Limb (tissue), 2 donors: ENCODE measurements at regions not wholly inside any gene's neighbourhood (a gene's known extent, or its start where the extent isn't known, plus 50 kb on each side); places are given as distances from the start of the nearest gene placed in this dataset.

ENCODE experiments used
- DNase-seq, 2 donors: peaks; one replicate each; pipeline ENCODE4 v3.0.0-alpha.2; 2016; ENCODE audit errors: extremely low spot score in 2 of 2

- no peak for DNase-seq
Observed at GRCh38 chr5:26828294-26828693, 210.1 kb downstream of the CDH9 start.

GRCh38 chr5:26813235-26813634, 225.2 kb downstream of the CDH9 start:
- DNase-seq = no peak

- DNase-seq = no peak
Observed at GRCh38 chr5:26812714-26813113, 225.7 kb downstream of the CDH9 start.

- DNase-seq = no peak
Observed at GRCh38 chr5:26807231-26808199, 230.9 kb downstream of the CDH9 start.

- DNase-seq = no peak
Observed at GRCh38 chr5:26805076-26805475, 233.3 kb downstream of the CDH9 start.

GRCh38 chr5:26802944-26803343, 235.4 kb downstream of the CDH9 start:
- no peak for DNase-seq

GRCh38 chr5:26791433-26791832, 247.0 kb downstream of the CDH9 start:
- no peak for DNase-seq

GRCh38 chr5:26791021-26791420, 247.4 kb downstream of the CDH9 start:
- DNase-seq = no peak

- no peak for DNase-seq
Observed at GRCh38 chr5:26763215-26763614, 275.2 kb downstream of the CDH9 start.

- peak in 1 of 2 donors; percentile 20 for DNase-seq
Observed at GRCh38 chr5:26761446-26761845, 276.9 kb downstream of the CDH9 start.

- DNase-seq = peak; percentile 7 to 36
Observed at GRCh38 chr5:26761045-26761444, 277.3 kb downstream of the CDH9 start.

GRCh38 chr5:26757941-26758340, 280.4 kb downstream of the CDH9 start:
- DNase-seq = no peak

GRCh38 chr5:26749829-26750228, 288.6 kb downstream of the CDH9 start:
- no peak for DNase-seq

GRCh38 chr5:26740182-26740581, 298.2 kb downstream of the CDH9 start:
- DNase-seq = no peak

- no peak for DNase-seq
Observed at GRCh38 chr5:26737348-26738265, 300.8 kb downstream of the CDH9 start.

GRCh38 chr5:26727916-26728315, 310.5 kb downstream of the CDH9 start:
- DNase-seq = no peak

GRCh38 chr5:26719803-26720202, 318.6 kb downstream of the CDH9 start:
- no peak for DNase-seq

- DNase-seq = peak; percentile 5 to 35
Observed at GRCh38 chr5:26700759-26701384, 337.5 kb downstream of the CDH9 start.

GRCh38 chr5:26692952-26693351, 345.4 kb downstream of the CDH9 start:
- no peak for DNase-seq

GRCh38 chr5:26691486-26691885, 346.9 kb downstream of the CDH9 start:
- DNase-seq = no peak

GRCh38 chr5:26690511-26690910, 347.9 kb downstream of the CDH9 start:
- no peak for DNase-seq

- DNase-seq = no peak
Observed at GRCh38 chr5:26681861-26682260, 356.5 kb downstream of the CDH9 start.
